Stimulated activated naive CD8-positive, alpha-beta T cell treated with anti-CD3 and anti-CD28 coated beads, Interleukin-15, Interleukin-2, amounts not matched to agents 100 U/mL and 50 U/mL, for 24 hours (primary cell): ENCODE measurements at regions not wholly inside any gene's neighbourhood (a gene's known extent, or its start where the extent isn't known, plus 50 kb on each side); places are given as distances from the start of the nearest gene placed in this dataset.

Experiments used
- ATAC-seq: fragments of 150-1000 bp; cut with Tn5 transposase; one replicate; pipeline ENCODE4 v1.10.0; 2021
- DNase-seq: peaks from one replicate; pipeline ENCODE4 v3.0.0; 2021

DNA sequence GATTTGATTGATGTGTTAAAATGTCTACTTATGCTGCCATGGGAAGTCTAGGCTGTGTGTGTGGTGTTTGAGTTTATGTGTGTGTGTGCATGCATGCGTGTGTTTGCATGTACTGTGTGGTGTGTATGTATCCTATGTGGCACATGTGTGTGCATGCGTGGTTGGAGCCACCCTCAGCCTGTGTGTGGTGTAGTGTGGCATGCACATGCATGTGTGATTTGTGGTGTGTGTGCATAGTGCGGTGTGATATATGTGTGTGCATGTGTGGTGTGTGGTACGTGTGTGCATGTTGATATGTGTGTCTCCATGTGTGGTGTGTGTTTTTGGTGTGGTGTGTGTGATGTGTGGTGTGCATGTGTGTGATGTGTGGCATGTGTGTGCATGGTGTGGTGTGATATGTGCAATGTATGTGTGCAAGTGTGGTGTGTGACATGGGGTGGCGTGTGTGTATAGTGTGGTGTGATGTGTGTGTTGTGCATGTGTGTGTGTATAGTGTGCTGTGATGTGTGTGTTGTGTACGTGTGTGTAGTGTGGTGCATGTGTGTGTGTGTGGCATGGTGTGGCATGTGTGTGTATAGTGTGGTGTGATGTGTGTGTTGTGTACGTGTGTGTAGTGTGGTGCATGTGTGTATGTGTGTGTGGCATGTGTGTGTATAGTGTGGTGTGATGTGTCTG lies 66.6 kb upstream of the HDAC4 start:
- ATAC-seq (no peak), DNase-seq (no peak)

DNA sequence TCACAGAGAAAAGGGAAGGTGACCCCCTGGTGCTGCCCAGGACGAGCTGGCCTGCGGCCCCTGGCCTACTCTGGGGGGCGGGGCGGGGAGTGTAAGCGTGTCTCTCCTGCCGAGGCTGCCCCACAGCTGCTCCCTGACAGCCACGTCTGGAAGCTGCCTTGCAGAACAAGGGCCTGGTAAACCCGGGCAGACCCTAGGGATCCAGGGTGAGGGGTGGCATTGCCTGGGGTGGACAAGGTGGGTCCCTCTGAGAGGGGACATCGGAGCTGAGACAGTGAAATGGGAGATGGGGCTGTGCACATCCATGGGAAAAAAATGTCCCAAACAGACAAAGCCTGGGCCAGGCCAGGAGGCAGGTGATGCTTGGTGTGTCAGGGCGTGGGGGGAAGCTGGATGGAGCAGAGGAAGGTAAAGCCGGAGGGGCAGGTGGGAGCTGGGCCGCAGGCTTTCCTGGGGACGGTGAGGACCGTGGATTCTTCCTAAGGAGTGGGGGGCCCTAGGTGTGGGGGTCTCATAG lies 66.0 kb upstream of the HDAC4 start:
- no peak for DNase-seq
- no peak for ATAC-seq

DNA sequence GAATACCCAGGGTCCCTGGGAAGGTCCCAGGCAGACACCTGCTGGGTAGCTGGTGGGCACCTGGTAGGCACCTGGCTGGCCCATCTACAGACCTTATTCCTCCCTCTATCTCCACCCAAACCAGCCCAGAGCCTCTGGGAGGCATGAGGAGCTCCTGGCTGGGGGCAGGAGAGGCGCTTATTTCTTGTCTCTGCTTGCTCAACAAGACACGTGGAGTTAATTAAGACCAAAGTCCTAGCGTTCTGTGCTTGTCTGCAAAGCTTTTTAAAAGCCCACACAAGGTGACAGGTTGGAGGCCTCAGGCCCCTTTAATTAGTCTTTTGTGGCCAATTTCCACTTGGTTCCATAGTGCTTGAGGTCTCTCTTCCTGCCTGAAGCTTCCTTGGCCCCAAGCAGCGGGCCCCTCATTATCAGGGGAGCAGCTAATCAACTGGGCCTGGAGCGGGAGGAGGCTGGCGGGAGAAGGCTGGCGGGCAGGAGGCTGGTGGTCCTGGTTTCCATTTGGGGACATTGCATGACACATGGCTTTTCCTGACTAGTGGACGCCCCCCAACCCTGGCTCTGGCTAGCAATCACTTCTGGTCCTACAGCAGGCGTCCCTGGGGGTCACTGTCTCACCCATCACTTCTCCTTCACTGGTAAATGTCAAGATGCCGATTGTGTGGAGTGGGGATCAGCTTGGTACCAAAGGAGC lies 65.4 kb upstream of the HDAC4 start:
- no peak for ATAC-seq
- no peak for DNase-seq

DNA sequence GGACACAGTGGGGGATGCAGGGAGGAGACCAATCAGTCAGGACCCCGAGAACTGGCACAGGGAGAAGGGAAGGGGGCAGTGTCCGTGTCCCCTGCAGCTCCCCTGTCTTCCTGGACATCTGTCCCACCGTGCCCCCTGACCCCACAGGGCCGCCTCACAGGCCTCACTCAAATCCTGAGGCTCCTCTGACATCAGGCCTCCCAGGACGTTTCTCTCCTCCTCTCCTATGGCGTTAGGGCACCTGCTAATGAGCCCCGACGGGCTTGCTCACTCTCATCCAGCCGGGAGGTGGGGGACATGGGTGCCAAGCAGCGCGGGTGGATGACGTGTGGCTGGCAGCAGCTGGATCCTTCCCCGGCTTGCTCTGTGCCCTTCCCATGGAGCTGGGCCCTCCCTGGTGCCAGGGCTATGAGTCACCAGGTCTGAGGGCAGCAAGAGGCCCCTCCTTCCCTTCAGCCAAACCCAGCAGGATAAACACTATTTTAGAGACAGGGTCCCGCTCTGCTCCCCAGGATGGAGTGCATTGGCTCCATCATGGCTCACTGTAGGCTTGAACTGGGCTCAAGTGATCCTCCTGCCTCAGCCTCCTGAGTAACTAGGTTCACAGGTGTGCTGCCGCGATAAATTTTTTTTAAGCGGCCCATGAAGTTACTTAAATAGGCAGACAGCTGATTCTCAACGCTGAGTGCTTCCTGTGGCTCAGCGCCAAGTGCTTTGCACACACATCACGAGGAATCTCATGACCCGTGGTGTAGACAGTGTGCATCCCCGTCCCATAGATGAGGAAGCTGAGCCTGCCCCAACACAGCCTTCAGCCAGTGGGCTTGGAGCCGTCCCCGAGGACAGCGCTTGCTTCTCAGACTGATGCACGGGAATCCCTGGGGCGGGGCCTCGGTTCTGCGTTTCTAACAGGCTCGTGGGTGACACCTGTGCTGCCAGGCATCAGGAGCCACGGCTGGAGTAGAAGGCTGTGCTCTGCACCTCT lies 64.5 kb upstream of the HDAC4 start:
- no peak for ATAC-seq
- DNase-seq = no peak

GRCh38 chr2:239464166-239465016 lies 63.6 kb upstream of the HDAC4 start:
- DNase-seq (no peak), ATAC-seq (no peak)

- DNase-seq (no peak), ATAC-seq (no peak)
Measured at GRCh38 chr2:239463541-239464165, 62.8 kb upstream of the HDAC4 start.

- no peak for DNase-seq
- ATAC-seq = no peak
Measured at GRCh38 chr2:239462671-239463506, 62.1 kb upstream of the HDAC4 start.

DNA sequence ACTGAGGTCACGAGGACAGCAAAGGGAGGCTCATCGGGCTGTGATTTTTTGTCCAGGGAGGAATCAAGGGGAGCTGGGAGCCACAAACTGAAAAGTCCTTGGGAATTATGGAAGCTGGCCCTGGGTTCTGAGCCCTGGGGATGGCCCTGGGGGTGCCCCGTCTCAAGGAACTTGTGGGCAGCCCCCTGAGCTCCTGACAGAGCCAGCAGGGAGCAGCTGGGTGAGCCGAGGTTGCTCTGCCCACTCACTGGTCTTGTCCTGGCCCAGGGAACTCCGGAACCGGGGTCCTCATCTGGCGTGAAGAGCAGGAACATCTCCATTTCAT lies 61.3 kb upstream of the HDAC4 start:
- no peak for DNase-seq
- no peak for ATAC-seq

DNA sequence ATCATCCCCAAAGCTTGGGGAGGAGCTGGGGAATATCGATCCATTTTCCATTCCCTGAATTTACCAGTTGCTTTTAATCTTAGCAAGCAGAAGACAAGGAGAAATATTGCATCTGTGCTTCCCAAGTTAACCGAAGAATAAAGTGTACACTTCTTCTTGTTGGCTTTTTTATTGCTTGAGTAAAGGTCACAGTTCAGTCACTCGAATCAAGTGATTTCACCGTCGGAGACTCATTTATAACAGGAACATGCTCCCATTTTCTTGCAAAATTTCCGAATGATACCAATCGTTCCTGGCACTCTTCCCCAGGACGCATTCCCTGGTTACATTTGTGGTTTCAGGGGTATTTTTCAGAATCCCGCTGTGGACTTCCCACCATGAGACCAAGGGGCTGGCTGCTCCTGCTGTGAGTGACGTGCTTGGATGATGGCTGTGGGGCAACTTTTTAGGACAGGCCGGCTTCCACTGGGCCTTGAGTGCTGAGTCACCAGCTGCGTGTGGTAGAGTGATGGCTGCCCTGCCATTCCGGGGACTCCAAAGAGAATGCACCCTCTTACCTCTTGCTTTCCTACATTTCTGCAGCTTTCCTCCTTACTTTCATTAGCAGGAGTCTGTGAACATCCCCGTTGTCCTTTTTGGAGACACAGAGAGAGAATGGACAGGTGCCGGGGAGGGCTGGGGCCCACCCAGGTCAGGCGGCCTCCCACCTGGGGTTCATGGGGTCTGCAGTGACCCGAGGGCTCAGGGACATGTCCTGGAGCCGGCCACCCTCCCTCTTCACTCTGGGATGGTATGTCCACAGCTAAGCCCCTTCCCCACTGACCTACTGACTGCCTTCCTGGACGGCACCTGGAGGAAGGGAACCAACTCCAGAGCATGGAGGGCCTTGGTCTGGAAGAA lies 60.7 kb upstream of the HDAC4 start:
- DNase-seq (no peak), ATAC-seq (no peak)

- DNase-seq = no peak
- no peak for ATAC-seq
Measured at GRCh38 chr2:239460780-239461179, 60.0 kb upstream of the HDAC4 start.

- ATAC-seq (no peak), DNase-seq (no peak)
Measured at GRCh38 chr2:239459606-239460005, 58.8 kb upstream of the HDAC4 start.

DNA sequence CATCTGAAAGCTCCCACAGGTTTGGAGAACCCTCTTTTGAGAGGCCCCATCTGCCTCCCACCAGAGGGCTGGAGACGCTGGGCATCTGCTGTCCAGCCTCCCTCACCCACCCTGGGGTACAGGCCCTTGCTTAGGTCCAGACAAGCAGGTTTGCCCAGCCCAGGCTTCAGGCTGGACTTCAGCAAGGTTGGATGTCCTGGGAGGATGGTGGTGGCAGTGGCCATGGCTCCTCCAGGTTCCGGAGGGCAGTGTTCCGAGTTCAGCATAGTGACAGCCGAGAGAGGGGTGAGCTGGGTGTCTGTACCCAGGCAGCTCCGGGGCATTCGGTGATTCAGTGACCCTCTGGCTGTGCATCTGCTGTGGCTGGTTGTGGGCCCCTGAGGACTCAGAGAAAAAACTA lies 58.2 kb upstream of the HDAC4 start:
- no peak for DNase-seq
- no peak for ATAC-seq

DNA sequence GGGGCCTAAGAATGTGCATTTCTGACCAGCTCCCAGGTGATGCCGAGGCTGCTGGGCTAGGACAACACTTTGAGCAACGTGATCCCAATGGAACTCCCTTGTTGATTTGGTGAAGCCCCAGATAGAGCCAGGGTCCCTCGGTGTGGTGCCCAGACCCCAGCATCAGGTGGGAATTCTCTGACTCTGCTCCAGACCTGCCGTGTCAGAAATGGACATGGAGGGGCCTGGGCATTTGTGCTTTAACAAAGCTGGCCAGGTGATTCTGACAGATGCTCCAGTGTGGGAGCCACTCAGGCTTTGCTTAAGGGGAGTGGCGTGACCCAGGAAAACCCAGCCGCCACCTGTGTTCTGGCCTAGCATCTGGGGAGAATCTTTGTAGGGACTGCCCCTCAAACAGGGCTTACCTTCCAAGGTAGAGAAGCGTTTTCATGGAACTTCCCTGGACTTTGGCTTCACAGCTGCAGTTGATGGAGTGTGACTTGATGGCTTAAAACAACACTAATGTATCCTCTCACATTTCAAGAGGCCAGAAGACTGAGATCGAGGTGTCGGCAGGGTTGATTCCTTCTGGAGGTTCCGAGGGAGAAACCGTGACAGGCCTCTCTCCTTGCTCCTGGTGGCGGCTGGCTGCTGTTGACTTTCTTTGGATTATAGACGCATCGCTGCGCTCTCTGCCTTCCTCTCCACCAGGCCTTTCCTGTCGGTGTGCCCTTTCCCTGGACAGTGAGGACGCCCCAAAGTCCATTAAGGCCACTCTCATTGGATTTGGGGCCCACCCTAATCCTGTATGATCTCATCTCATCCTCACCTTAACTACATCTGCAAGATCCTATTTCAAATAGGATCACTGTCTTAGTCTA lies 57.0 kb upstream of the HDAC4 start:
- DNase-seq (no peak), ATAC-seq (no peak)

DNA sequence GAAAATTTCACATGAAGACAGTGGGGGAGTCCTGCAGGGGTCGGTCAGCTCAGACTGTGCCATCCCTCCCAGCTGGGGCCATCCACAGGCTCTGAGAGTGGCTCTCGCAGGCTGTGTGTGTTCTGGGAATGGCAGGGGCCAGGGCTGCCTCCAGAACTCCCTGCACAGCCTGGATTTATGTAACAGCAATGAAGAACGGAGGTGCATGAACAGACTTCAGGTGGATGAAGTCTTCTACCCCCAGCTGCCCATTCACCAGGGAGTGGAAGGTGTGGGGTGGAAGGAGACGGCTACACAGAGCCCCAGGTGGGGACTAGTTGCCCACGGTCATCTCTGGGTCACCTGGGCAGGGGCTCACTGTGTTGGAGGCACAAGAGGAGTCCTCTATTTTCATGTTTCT lies 56.1 kb upstream of the HDAC4 start:
- no peak for ATAC-seq
- no peak for DNase-seq

DNA sequence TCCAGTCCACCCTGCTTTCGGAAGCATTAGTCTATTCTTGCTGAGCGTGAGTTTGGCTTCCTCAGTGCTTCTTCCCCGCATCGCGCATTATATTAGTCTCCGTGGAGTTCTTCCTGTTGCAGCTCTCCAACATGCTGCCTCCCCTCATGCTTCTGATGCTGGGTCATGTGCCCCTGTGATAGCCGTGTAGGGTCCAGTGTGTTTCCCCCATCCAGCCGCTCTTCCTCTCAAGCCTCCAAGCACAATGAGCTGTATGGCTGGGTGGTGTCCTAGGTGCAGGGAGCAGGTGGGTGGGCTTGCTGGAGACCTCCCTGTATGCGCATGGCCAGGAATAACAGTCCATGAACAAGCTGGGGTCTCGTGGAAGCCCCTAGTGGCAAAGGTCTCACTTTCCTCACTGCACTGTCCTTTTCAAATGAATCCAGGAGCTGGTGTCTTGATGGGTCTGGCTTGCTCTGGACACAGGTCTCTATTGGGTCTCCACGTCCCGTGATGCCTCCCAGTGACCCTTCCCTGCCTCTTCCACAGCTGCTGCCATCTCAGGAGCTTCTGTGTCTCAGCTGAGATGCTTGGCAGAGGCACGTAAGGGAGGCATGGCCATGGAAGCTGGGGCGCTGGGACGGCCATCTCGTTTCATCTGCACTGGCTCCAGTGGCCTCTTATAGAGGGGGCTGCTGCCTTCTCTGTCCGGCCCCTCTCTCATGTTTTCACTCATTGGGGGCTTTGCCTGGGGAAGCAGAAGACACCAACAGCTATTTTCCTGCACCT lies 54.8 kb upstream of the HDAC4 start:
- ATAC-seq (no peak), DNase-seq (no peak)

DNA sequence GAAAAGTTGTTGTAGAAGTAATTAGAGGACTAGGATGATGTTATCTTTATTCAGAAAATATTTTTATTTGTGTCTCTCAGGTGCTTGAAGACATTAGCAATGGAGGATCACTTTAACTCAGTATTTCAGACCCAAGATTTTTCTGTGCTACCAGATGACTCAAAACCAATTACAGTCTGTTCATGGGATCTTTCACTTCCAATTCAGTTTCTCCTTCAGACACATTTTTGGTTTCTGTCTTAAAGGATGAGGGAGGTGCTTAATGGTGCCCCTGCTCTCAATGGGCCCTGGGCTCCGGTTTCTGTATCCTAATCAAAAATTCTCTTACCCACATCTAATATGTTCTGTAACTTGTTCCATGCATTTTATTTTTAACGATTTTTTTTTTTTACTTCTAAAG lies 53.7 kb upstream of the HDAC4 start:
- ATAC-seq = no peak
- no peak for DNase-seq
